ENCODE measurements at regions not wholly inside any gene's neighbourhood (a gene's known extent, or its start where the extent isn't known, plus 50 kb on each side); places are given as distances from the start of the nearest gene placed in this dataset.

- TF ChIP-seq POLR2A (IDR thresholded peaks at IDR 0.05): no peak
- TF ChIP-seq CTCF (IDR thresholded peaks at IDR 0.05): no peak
These were observed 62.3 kb upstream of the YWHAQ start for GRCh38 chr2:9693196-9693491.

Measured in gastroesophageal sphincter (tissue), 3 donors.